Sigmoid colon (tissue), 6 donors: ENCODE measurements at regions not wholly inside any gene's neighbourhood (a gene's known extent, or its start where the extent isn't known, plus 50 kb on each side); places are given as distances from the start of the nearest gene placed in this dataset.

ENCODE experiments used
- DNase-seq: peaks from one replicate; pipeline ENCODE4 v3.0.0-alpha.2; 2019
- H3K27ac ChIP-seq, 4 donors: fragments of 200-600 bp; sonication (generic); one replicate each; pipeline ENCODE4 v1.5.1; 2016 to 2019; ENCODE audit warnings: mild to moderate bottlenecking in 1 of 4
- H3K27me3 ChIP-seq, 3 donors: fragments of 200-600 bp; sonication (generic); one replicate each; pipeline ENCODE4 v1.5.1; 2019; ENCODE audit warnings: mild to moderate bottlenecking in 1 of 3
- H3K36me3 ChIP-seq, 4 donors: fragments of 200-600 bp; sonication (generic); one replicate each; pipeline ENCODE4 v1.5.1; 2016 to 2019
- H3K4me1 ChIP-seq, 4 donors: fragments of 200-600 bp; sonication (generic); one replicate each; pipeline ENCODE4 v1.5.1; 2017 to 2019
- H3K4me3 ChIP-seq, 4 donors: fragments of 200-600 bp; sonication (generic); one replicate each; pipeline ENCODE4 v1.5.1; 2017 to 2019; ENCODE audit warnings: mild to moderate bottlenecking in 2 of 4, moderate library complexity in 1 of 4
- H3K9me3 ChIP-seq, 4 donors: fragments of 200-600 bp in 3 of 4; sonication (generic) in 3 of 4; one replicate each; pipeline versions ENCODE4 v1.5.1 to v1.6.1; 2013 to 2019
- EP300 ChIP-seq, 4 donors: sonication (generic); formaldehyde crosslinking; IDR thresholded peaks; one replicate each; pipeline ENCODE4 v1.6.1; 2017; ENCODE audit warnings: antibody characterized with exemption in 4 of 4
- POLR2A ChIP-seq, 2 donors: fragments of 450-650 bp; IDR thresholded peaks; one replicate each; pipeline ENCODE4 v1.6.1; 2016; ENCODE audit warnings: antibody characterized with exemption in 2 of 2, mild to moderate bottlenecking in 2 of 2, moderate library complexity in 2 of 2
- POLR2AphosphoS5 ChIP-seq, 4 donors: sonication (generic); formaldehyde crosslinking; IDR thresholded peaks; one replicate each; pipeline ENCODE4 v1.6.1; 2017; ENCODE audit warnings: antibody characterized with exemption in 4 of 4
- WGBS, 2 donors: extraction: QIAGEN DNeasy Blood & Tissue Kit; methylation state at CpG; one replicate each; pipeline ENCODE4 v1.1.7; 2013; 5-methylcytosine and 5-hydroxymethylcytosine counted together
- intact Hi-C: fragments of 100-400 bp; cut with DNase I; formaldehyde crosslinking; loops from one replicate; pipeline ENCODE4 v1.15.1; 2023
- TF ChIP-seq, protein P1 (sequence below), 4 experiments: fragments of 450-650 bp in 3 of 4; fragments of 200-600 bp in 1 of 4; IDR thresholded peaks; one replicate each; pipeline ENCODE4 v1.5.1; 2016 to 2019; ENCODE audit warnings: antibody characterized with exemption in 4 of 4, mild to moderate bottlenecking in 3 of 4, moderate library complexity in 2 of 4
- donor health status: healthy with polysubstance abuse.
- donor health status: healthy.

DNA sequence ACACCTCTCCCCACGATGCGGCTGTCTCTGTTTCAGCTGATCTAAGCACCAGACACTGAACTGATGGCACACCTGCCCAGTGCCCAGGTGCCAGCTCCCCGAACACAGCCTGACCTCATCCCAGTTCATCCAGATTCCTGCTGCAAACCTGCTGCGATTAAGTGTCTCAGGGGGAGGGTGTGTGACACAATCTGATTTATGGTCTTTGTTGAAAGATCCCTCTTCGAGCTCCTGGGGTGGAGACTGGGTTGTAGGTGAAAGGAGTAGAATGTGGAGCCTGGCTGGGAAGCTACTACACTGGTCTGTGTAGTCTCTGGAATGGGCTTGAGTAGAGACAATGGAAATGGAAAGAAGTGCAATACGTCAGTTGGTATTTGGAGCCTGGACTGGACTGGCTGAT lies 390.3 kb downstream of the SHANK2 start:
- DNase-seq = no peak
- Histone ChIP-seq H3K36me3 (no peaks in the 10 kb centered on the region), H3K27ac (no peak overlapping the region), H3K4me1 (no peaks in the 10 kb centered on the region), H3K9me3 (no peaks in the 10 kb centered on the region), H3K27me3 (no peaks in the 10 kb centered on the region), H3K4me3 (no peak overlapping the region)
- 75 to 82% methylated on average over 6 of the region's 6 CpGs for WGBS, 2 donors
- intact Hi-C loops = no loop called here
- TF ChIP-seq, protein P1, sequence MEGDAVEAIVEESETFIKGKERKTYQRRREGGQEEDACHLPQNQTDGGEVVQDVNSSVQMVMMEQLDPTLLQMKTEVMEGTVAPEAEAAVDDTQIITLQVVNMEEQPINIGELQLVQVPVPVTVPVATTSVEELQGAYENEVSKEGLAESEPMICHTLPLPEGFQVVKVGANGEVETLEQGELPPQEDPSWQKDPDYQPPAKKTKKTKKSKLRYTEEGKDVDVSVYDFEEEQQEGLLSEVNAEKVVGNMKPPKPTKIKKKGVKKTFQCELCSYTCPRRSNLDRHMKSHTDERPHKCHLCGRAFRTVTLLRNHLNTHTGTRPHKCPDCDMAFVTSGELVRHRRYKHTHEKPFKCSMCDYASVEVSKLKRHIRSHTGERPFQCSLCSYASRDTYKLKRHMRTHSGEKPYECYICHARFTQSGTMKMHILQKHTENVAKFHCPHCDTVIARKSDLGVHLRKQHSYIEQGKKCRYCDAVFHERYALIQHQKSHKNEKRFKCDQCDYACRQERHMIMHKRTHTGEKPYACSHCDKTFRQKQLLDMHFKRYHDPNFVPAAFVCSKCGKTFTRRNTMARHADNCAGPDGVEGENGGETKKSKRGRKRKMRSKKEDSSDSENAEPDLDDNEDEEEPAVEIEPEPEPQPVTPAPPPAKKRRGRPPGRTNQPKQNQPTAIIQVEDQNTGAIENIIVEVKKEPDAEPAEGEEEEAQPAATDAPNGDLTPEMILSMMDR (IDR thresholded peaks at IDR 0.05) = no peak
- TF ChIP-seq POLR2A (IDR thresholded peaks at IDR 0.05) (no peak), POLR2AphosphoS5 (IDR thresholded peaks at IDR 0.05) (no peak), EP300 (IDR thresholded peaks at IDR 0.05) (no peak)

GRCh38 chr11:70863186-70863585 lies 389.2 kb downstream of the SHANK2 start:
- TF ChIP-seq POLR2AphosphoS5 (IDR thresholded peaks at IDR 0.05) (no peak), EP300 (IDR thresholded peaks at IDR 0.05) (no peak), POLR2A (IDR thresholded peaks at IDR 0.05) (no peak)
- TF ChIP-seq, protein P1 (IDR thresholded peaks at IDR 0.05) = no peak
- H3K4me3 ChIP-seq = no peak overlapping the region
- no peaks in the 10 kb centered on the region for H3K27me3 ChIP-seq
- no peaks in the 10 kb centered on the region for H3K36me3 ChIP-seq
- DNase-seq = no peak
- no peak overlapping the region for H3K27ac ChIP-seq
- no peaks in the 10 kb centered on the region for H3K4me1 ChIP-seq
- H3K9me3 ChIP-seq = no peaks in the 10 kb centered on the region
- 92 to 94% methylated on average over 9 of the region's 9 CpGs for WGBS, 2 donors
- intact Hi-C loops = no loop called here

DNA sequence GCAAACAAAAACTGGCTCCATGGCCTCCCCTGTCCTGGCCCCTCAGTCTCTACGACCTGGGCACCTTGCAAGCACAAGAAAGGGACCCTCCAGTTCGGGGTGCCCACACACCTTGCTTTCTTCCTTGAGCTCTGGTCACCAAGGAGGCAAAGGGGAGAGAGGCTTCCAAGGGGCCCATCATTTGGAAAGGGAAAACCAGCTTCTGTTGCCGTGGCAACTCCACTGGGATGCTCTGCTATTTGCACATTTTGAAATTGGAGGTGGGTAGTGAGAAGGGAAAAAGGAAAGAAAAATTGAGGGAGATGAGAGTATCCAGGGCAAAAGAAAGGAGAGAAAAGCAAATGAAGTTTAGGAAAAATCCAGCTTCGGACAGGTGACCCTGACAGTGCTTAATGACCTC lies 388.4 kb downstream of the SHANK2 start:
- Histone ChIP-seq H3K9me3 (no peaks in the 10 kb centered on the region), H3K27ac (no peak overlapping the region), H3K36me3 (no peaks in the 10 kb centered on the region), H3K4me3 (no peak overlapping the region), H3K4me1 (no peaks in the 10 kb centered on the region), H3K27me3 (no peaks in the 10 kb centered on the region)
- DNase-seq = no peak
- 83 to 90% methylated on average over 4 of the region's 4 CpGs for WGBS, 2 donors
- TF ChIP-seq POLR2AphosphoS5 (IDR thresholded peaks at IDR 0.05) (no peak), POLR2A (IDR thresholded peaks at IDR 0.05) (no peak), EP300 (IDR thresholded peaks at IDR 0.05) (no peak)
- TF ChIP-seq, protein P1 (IDR thresholded peaks at IDR 0.05) = no peak
- intact Hi-C loops = no loop called here

DNA sequence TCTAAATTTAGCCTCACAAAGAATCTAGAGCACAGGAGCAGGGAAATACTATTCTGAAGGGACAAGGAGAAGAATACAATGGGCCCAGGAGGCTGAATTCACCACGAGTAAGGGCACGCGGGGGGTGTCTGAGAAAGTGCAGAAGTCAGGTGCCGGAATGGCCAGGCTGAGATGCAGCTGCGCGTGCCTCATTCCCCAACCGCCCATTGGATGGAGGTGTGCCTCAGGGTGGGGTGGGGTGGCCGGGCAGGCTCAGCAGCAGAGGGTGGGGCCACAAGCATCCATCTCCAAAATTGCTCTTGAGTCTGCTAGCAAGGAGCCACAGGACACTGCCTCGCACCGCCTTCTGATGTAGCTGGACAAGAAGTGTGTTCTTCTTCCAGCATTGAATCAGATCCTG lies 387.0 kb downstream of the SHANK2 start:
- no peak overlapping the region for H3K4me3 ChIP-seq
- H3K36me3 ChIP-seq = no peaks in the 10 kb centered on the region
- WGBS, 2 donors = 89 to 93% methylated on average over 10 of the region's 10 CpGs
- no peak overlapping the region for H3K27ac ChIP-seq
- H3K4me1 ChIP-seq = no peaks in the 10 kb centered on the region
- TF ChIP-seq, protein P1 (IDR thresholded peaks at IDR 0.05) = no peak
- TF ChIP-seq POLR2A (IDR thresholded peaks at IDR 0.05) (no peak), POLR2AphosphoS5 (IDR thresholded peaks at IDR 0.05) (no peak), EP300 (IDR thresholded peaks at IDR 0.05) (no peak)
- DNase-seq = no peak
- H3K27me3 ChIP-seq = no peaks in the 10 kb centered on the region
- H3K9me3 ChIP-seq = no peaks in the 10 kb centered on the region
- intact Hi-C loops = no loop called here

- TF ChIP-seq POLR2AphosphoS5 (IDR thresholded peaks at IDR 0.05) (no peak), EP300 (IDR thresholded peaks at IDR 0.05) (no peak)
- 85 to 92% methylated on average over 9 of the region's 9 CpGs for WGBS, 2 donors
Observed at GRCh38 chr11:70866834-70867233, 385.5 kb downstream of the SHANK2 start.

More at GRCh38 chr11:70866834-70867233, 385.5 kb downstream of the SHANK2 start:
- DNase-seq = no peak
- Histone ChIP-seq H3K27me3 (no peaks in the 10 kb centered on the region), H3K9me3 (no peaks in the 10 kb centered on the region), H3K27ac (no peak overlapping the region), H3K36me3 (no peaks in the 10 kb centered on the region), H3K4me1 (peaks cover 0 to 8% (median 7%) of the 10 kb centered on the region in 4 donors), H3K4me3 (no peak overlapping the region)
- intact Hi-C loops = no loop called here
